ENCODE measurements at regions not wholly inside any gene's neighbourhood (a gene's known extent, or its start where the extent isn't known, plus 50 kb on each side); places are given as distances from the start of the nearest gene placed in this dataset.
"Not testable (repeated sequence)": the region's sequence is repeated elsewhere in the genome, so short reads cannot be mapped to it uniquely, and the experiment has no call there.

DNA sequence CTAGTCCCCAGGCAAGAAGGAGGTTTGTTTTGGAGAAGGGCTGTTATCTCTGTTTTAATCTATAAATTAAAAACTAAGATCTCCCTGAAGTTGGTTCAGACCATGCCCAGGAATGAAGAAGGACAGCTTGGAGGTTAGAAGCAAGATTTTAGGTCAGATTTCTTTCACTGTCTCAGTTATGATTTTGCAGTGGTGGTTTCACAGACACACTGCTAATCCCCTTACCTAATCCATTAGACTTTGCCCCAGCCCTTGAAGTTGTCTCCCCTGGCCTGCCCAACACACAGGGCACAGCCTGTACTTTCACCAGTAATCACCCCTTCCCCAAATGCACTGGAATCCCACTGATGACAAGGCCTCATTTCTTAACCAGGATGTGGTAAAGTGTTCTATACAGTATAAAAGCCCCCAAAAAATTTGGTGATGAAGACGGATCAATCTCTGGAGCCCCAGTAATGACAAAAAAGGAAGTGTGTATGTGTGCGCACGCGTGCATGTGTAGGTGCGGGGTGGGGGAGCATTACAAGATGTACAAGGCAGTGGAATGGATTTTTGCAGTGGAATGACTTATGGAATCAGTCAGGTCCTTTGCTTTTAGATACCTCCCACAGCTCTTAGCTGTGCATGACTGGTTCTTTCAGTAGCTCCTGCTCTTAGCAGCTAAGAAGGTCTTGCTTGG is 73.1 kb upstream of the TERB2 start:
- Histone ChIP-seq H3K27ac (ENCODE audit: low read length) (no peak overlapping the region), H3K36me3 (ENCODE audit: low read depth, low read length) (no peaks in the 10 kb centered on the region), H3K79me2 (ENCODE audit: low read length) (no peaks in the 10 kb centered on the region), H3K4me2 (ENCODE audit: low read length) (no peak overlapping the region), H2AFZ (ENCODE audit: low read length) (no peak overlapping the region), H3F3A (ENCODE audit: low read length, unreplicated experiment) (no peaks in the 10 kb centered on the region), H4K20me1 (ENCODE audit: low read length) (no peaks in the 10 kb centered on the region), H3K9me3 (ENCODE audit: low read length) (no peaks in the 10 kb centered on the region), H3K9me2 (replicated peaks; ENCODE audit: low read length) (no peaks in the 10 kb centered on the region), H3K27me3 (ENCODE audit: low read length) (peaks cover 13% of the 10 kb centered on the region; the same call in 1 of the 2 replicates), H3K4me1 (ENCODE audit: insufficient read depth, low read length) (no peaks in the 10 kb centered on the region; the same call in 1 of the 2 replicates), H3K4me3 (ENCODE audit: low read length) (no peak overlapping the region), H3K9ac (ENCODE audit: low read length) (no peak overlapping the region)
- CTCF ChIA-PET, result no interaction called here
- DNase-seq (no peak), ATAC-seq (no peak)
- POLR2A ChIA-PET (ENCODE audit: unreplicated experiment), result no interaction called here
- BruUV-seq (replicated peaks), result no TSS peak
- TF ChIP-seq, protein P1, sequence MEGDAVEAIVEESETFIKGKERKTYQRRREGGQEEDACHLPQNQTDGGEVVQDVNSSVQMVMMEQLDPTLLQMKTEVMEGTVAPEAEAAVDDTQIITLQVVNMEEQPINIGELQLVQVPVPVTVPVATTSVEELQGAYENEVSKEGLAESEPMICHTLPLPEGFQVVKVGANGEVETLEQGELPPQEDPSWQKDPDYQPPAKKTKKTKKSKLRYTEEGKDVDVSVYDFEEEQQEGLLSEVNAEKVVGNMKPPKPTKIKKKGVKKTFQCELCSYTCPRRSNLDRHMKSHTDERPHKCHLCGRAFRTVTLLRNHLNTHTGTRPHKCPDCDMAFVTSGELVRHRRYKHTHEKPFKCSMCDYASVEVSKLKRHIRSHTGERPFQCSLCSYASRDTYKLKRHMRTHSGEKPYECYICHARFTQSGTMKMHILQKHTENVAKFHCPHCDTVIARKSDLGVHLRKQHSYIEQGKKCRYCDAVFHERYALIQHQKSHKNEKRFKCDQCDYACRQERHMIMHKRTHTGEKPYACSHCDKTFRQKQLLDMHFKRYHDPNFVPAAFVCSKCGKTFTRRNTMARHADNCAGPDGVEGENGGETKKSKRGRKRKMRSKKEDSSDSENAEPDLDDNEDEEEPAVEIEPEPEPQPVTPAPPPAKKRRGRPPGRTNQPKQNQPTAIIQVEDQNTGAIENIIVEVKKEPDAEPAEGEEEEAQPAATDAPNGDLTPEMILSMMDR (conservative IDR thresholded peaks at IDR 0.05; ENCODE audit: low read depth, low read length), result no peak
- TF ChIP-seq EZH2 (IDR thresholded peaks at IDR 0.05; ENCODE audit: low read length, unreplicated experiment) (no peak), EZH2phosphoT487 (IDR thresholded peaks at IDR 0.05; ENCODE audit: borderline replicate concordance, low read length) (no peak)
- intact Hi-C loops (cut with micrococcal nuclease), result no loop called here

DNA sequence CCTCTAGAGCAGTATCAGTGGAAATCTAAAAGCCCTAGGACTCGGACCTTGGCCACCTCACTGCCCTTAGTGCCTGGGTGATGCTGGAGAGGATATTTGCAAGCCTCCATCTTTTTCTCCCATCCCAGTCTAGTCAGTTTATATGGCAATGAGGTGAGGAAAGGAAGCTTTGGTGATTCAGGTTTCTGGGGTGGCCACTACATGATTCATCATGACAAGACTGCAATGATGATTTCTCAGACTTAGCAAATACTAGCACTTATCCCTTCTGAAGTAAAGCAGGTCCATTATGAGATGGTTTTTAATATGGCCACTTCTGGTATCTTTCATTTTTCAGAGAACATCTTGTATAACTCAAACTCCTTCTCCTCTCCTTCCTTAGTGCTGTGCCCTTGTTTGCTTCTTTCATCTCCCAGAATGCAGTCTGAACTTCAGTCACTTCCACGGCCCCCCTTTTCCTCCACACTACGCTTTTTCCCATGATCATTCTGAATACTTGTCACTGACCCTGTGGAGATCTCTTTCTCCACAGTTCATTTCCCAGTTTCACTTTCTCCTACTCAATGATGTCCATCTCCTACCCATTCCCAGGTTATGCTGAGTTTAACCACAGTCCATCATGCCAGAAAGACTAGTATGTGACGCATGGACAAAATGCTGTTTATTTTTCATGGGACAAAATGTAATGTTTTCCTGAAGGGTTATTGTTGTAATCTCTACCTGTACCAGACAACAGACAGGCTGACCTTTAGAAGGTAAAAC is 57.4 kb upstream of the TERB2 start:
- DNase-seq; H3K4me2 ChIP-seq (ENCODE audit: low read length); BruUV-seq (replicated peaks); H3K9me3 ChIP-seq (ENCODE audit: low read length); CTCF ChIA-PET; H3K4me3 ChIP-seq (ENCODE audit: low read length); POLR2A ChIA-PET (ENCODE audit: unreplicated experiment); H2AFZ ChIP-seq (ENCODE audit: low read length); H3K36me3 ChIP-seq (ENCODE audit: low read depth, low read length); intact Hi-C loops (cut with micrococcal nuclease); H3F3A ChIP-seq (ENCODE audit: low read length, unreplicated experiment); H3K9ac ChIP-seq (ENCODE audit: low read length); H4K20me1 ChIP-seq (ENCODE audit: low read length); H3K27ac ChIP-seq (ENCODE audit: low read length); H3K9me2 ChIP-seq (replicated peaks; ENCODE audit: low read length); H3K4me1 ChIP-seq (ENCODE audit: insufficient read depth, low read length); H3K79me2 ChIP-seq (ENCODE audit: low read length); ATAC-seq: not testable (repeated sequence)
- H3K27me3 ChIP-seq (ENCODE audit: low read length), result peaks cover 12% of the 10 kb centered on the region

DNA sequence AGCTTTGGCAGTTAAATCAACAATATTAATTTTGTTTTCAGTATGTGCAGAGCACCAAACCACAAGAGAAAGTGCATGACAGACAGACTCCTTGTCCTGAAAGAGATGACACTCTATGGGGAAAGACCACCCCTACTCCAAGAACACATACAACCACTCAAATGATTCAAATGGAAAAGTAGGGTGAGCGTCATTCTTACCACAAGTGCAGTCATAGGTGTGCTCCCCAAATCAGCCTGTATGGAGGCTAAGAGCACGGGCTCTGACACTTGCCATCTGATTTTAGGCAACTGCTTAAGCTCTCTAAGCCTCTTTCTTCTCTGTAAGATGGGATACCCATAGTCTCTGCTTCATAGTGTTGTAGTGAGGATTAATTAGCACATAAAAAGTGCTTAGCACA is 56.7 kb upstream of the TERB2 start:
- H2AFZ ChIP-seq (ENCODE audit: low read length); H3K4me1 ChIP-seq (ENCODE audit: insufficient read depth, low read length); CTCF ChIA-PET; POLR2A ChIA-PET (ENCODE audit: unreplicated experiment); H3K27ac ChIP-seq (ENCODE audit: low read length); H4K20me1 ChIP-seq (ENCODE audit: low read length); H3K79me2 ChIP-seq (ENCODE audit: low read length); H3F3A ChIP-seq (ENCODE audit: low read length, unreplicated experiment); H3K36me3 ChIP-seq (ENCODE audit: low read depth, low read length); H3K4me2 ChIP-seq (ENCODE audit: low read length); H3K4me3 ChIP-seq (ENCODE audit: low read length); intact Hi-C loops (cut with micrococcal nuclease); ATAC-seq; H3K9me2 ChIP-seq (replicated peaks; ENCODE audit: low read length); BruUV-seq (replicated peaks); H3K9ac ChIP-seq (ENCODE audit: low read length); H3K9me3 ChIP-seq (ENCODE audit: low read length); DNase-seq: not testable (repeated sequence)
- H3K27me3 ChIP-seq (ENCODE audit: low read length), result peaks cover 12% of the 10 kb centered on the region

DNA sequence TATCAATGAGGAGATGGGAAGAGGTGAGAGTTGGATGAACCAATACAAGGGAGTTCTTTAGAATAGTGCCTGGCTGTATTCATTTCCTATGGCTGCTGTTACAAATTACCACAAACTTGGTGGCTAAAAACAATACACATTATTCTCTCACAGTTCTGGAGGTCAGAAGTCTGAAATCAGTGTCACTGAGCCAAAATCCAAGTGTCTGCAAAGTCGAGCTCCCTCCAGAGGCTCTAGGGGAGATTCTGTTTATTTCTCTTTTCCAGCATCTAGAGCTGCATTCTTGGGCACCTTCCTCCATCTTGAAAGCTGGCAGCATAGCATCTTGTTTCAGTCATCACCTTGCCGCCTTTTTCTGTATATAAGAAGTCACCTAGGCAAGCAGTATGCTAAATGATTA is 55.7 kb upstream of the TERB2 start:
- H3K4me2 ChIP-seq (ENCODE audit: low read length); H3K9ac ChIP-seq (ENCODE audit: low read length); DNase-seq; H3K36me3 ChIP-seq (ENCODE audit: low read depth, low read length); H2AFZ ChIP-seq (ENCODE audit: low read length); H3K9me2 ChIP-seq (replicated peaks; ENCODE audit: low read length); BruUV-seq (replicated peaks); H3K27ac ChIP-seq (ENCODE audit: low read length); H3K4me3 ChIP-seq (ENCODE audit: low read length); H4K20me1 ChIP-seq (ENCODE audit: low read length); H3K4me1 ChIP-seq (ENCODE audit: insufficient read depth, low read length); ATAC-seq; CTCF ChIA-PET; intact Hi-C loops (cut with micrococcal nuclease); H3K9me3 ChIP-seq (ENCODE audit: low read length); POLR2A ChIA-PET (ENCODE audit: unreplicated experiment); H3K79me2 ChIP-seq (ENCODE audit: low read length); H3F3A ChIP-seq (ENCODE audit: low read length, unreplicated experiment): not testable (repeated sequence)
- H3K27me3 ChIP-seq (ENCODE audit: low read length), result peaks cover 12% of the 10 kb centered on the region

DNA sequence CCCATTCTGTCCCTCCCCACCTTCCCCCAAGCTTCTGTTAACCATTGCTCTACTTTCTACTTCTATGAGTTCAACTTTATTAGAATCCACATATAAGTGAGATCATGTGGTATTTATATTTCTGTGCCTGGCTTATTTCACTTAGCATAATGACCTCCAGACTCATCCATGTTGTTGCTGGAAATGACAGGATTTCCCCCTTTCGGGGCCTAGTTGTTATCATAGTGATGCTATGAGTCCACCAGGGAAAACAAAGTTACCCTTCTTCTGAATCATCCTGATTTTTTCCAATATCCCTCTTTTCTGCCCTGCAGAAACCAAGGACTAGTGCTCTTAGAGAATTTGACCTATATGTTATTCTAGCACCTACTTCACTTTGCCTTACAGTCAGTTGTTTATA is 53.2 kb upstream of the TERB2 start:
- H3K36me3 ChIP-seq (ENCODE audit: low read depth, low read length); H3K79me2 ChIP-seq (ENCODE audit: low read length); H3F3A ChIP-seq (ENCODE audit: low read length, unreplicated experiment); ATAC-seq; POLR2A ChIA-PET (ENCODE audit: unreplicated experiment); CTCF ChIA-PET; H3K4me2 ChIP-seq (ENCODE audit: low read length); H3K9me2 ChIP-seq (replicated peaks; ENCODE audit: low read length); H3K9me3 ChIP-seq (ENCODE audit: low read length); H3K9ac ChIP-seq (ENCODE audit: low read length); H4K20me1 ChIP-seq (ENCODE audit: low read length); H2AFZ ChIP-seq (ENCODE audit: low read length); H3K27me3 ChIP-seq (ENCODE audit: low read length); H3K4me1 ChIP-seq (ENCODE audit: insufficient read depth, low read length); BruUV-seq (replicated peaks); DNase-seq; H3K27ac ChIP-seq (ENCODE audit: low read length); H3K4me3 ChIP-seq (ENCODE audit: low read length); intact Hi-C loops (cut with micrococcal nuclease): not testable (repeated sequence)

Data from PC-3 (cell line).